ENCODE measurements at regions not wholly inside any gene's neighbourhood (a gene's known extent, or its start where the extent isn't known, plus 50 kb on each side); places are given as distances from the start of the nearest gene placed in this dataset.

DNA sequence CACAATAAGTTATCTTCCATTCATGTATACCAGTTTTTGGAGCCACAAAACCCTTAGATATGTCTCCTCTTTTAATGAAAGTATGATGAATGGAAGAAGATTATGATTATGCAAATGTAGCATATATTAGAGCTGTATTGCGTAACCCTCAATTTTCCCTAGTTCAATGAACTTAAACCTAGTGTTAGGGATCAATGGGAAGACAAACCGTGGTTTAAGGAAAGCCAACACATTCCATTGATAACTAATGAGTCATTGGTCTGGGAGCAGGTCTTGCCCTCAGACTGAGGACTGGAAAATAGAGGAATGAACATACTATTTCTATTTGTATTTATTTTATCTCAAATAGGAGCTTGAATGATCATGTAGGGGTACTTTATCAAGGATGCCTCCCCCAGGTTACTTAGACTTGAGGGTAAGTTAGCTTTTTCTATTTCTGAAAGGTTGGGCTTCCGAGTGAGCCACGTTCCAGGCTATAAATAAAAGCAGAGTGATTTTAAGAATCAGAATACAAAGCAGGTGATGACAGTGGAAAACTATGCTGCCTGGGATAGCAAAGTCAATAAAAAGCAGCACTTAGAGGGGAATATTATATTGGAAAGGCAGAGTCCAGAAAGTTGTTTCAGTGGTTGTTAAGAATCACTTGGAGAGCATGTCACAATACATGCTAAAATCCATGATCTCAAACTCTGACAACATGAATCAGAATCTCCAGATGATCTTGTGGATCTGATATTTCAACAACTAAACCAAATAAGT, 356.0 kb downstream of the ADAM29 start:
- TF ChIP-seq, protein P1, sequence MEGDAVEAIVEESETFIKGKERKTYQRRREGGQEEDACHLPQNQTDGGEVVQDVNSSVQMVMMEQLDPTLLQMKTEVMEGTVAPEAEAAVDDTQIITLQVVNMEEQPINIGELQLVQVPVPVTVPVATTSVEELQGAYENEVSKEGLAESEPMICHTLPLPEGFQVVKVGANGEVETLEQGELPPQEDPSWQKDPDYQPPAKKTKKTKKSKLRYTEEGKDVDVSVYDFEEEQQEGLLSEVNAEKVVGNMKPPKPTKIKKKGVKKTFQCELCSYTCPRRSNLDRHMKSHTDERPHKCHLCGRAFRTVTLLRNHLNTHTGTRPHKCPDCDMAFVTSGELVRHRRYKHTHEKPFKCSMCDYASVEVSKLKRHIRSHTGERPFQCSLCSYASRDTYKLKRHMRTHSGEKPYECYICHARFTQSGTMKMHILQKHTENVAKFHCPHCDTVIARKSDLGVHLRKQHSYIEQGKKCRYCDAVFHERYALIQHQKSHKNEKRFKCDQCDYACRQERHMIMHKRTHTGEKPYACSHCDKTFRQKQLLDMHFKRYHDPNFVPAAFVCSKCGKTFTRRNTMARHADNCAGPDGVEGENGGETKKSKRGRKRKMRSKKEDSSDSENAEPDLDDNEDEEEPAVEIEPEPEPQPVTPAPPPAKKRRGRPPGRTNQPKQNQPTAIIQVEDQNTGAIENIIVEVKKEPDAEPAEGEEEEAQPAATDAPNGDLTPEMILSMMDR (conservative IDR thresholded peaks at IDR 0.05; ENCODE audit: low read depth, low read length), result no peak
- Histone ChIP-seq H3K4me2 (no peak overlapping the region), H3K9ac (no peak overlapping the region), H4K20me1 (ENCODE audit: insufficient read depth) (no peaks in the 10 kb centered on the region), H2AFZ (ENCODE audit: low read depth) (no peak overlapping the region), H3K27ac (no peak overlapping the region), H3K4me3 (IDR thresholded peaks at IDR 0.05; ENCODE audit: insufficient read depth, low read depth, low read length) (no peak overlapping the region), H3K36me3 (ENCODE audit: insufficient read depth) (no peaks in the 10 kb centered on the region), H3K4me1 (ENCODE audit: low read depth, poor library complexity, severe bottlenecking) (peaks cover 10% of the 10 kb centered on the region), H3K79me2 (ENCODE audit: insufficient read depth, low read depth) (no peaks in the 10 kb centered on the region), H3K27me3 (ENCODE audit: insufficient read depth, low read depth) (no peaks in the 10 kb centered on the region)

DNA sequence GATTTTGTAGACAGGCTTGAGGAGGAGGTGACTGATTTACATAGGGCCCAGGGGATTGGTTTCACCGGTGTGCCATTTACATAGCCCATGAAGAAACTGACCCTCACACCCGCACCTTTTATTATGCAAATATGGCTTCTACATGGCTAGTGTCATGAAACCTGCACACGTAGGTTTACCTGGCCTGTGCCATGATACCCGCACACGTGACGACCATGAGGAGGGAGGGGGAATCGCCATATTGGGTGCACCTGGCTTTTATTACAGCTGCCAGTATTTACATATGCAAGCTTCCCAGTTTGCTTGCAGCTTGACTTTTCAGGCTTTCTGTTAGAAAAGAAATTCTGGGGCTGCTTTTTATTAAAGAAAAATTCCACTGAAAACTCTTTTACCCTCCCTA, 359.7 kb downstream of the ADAM29 start:
- Histone ChIP-seq H2AFZ (ENCODE audit: low read depth) (no peak overlapping the region), H3K4me1 (ENCODE audit: low read depth, poor library complexity, severe bottlenecking) (no peaks in the 10 kb centered on the region)
- TF ChIP-seq, protein P1 (conservative IDR thresholded peaks at IDR 0.05; ENCODE audit: low read depth, low read length), result no peak

DNA sequence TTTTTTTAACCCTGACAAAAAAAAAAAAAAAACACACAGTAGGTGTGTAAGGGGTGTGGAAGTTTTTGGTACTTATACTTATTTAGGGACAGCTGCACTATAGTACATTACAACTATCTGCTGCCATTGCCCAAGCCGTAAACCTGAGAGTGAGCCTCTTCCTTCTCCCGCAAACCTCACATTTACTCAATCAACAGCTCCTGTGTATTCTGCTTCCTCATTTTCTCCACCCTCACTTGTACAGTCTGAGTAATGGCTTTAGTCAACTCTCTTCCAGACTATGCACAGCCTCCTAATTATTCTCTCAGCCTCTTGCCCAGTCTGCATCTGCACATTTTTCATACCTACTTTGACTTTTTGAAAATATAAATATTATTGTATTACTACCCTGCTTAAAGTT, 362.0 kb downstream of the ADAM29 start:
- no peak overlapping the region for H3K4me2 ChIP-seq
- H3K4me3 ChIP-seq (IDR thresholded peaks at IDR 0.05; ENCODE audit: insufficient read depth, low read depth, low read length), result no peak overlapping the region
- no peaks in the 10 kb centered on the region for H3K27me3 ChIP-seq (ENCODE audit: insufficient read depth, low read depth)
- no peak overlapping the region for H3K9ac ChIP-seq
- H2AFZ ChIP-seq (ENCODE audit: low read depth), result no peak overlapping the region
- TF ChIP-seq, protein P1 (conservative IDR thresholded peaks at IDR 0.05; ENCODE audit: low read depth, low read length), result no peak
- no peaks in the 10 kb centered on the region for H3K79me2 ChIP-seq (ENCODE audit: insufficient read depth, low read depth)
- H3K4me1 ChIP-seq (ENCODE audit: low read depth, poor library complexity, severe bottlenecking), result no peaks in the 10 kb centered on the region
- no peaks in the 10 kb centered on the region for H4K20me1 ChIP-seq (ENCODE audit: insufficient read depth)
- no peaks in the 10 kb centered on the region for H3K36me3 ChIP-seq (ENCODE audit: insufficient read depth)
- H3K27ac ChIP-seq, result no peak overlapping the region

More for the DNA sequence above, 359.7 kb downstream of the ADAM29 start:
- Histone ChIP-seq H4K20me1 (ENCODE audit: insufficient read depth) (no peaks in the 10 kb centered on the region), H3K9ac (no peak overlapping the region), H3K27me3 (ENCODE audit: insufficient read depth, low read depth) (no peaks in the 10 kb centered on the region), H3K27ac (no peak overlapping the region), H3K79me2 (ENCODE audit: insufficient read depth, low read depth) (no peaks in the 10 kb centered on the region), H3K36me3 (ENCODE audit: insufficient read depth) (no peaks in the 10 kb centered on the region), H3K4me3 (IDR thresholded peaks at IDR 0.05; ENCODE audit: insufficient read depth, low read depth, low read length) (no peak overlapping the region), H3K4me2 (no peak overlapping the region)

DNA sequence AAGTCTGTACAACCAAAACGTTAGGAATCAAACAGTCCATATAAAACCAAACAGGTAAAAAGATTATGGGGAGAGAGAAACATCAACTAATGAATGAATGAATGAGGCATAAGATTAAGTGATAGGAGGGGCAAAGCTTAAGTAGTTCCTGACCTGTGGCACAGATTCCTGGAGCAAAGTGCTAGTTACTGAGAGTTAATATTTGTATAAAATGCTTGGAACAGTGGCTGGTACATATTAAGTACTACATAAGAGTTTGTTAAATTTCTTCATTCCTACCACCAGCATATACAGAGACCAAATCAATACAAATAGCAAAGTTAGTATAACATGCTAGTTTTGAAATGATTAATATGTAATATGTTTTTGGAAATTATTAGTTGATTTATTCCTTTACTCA, 363.7 kb downstream of the ADAM29 start:
- TF ChIP-seq, protein P1 (conservative IDR thresholded peaks at IDR 0.05; ENCODE audit: low read depth, low read length), result no peak
- Histone ChIP-seq H2AFZ (ENCODE audit: low read depth) (no peak overlapping the region), H3K4me2 (no peak overlapping the region), H3K36me3 (ENCODE audit: insufficient read depth) (no peaks in the 10 kb centered on the region), H3K9ac (no peak overlapping the region), H3K27me3 (ENCODE audit: insufficient read depth, low read depth) (no peaks in the 10 kb centered on the region), H3K4me1 (ENCODE audit: low read depth, poor library complexity, severe bottlenecking) (no peaks in the 10 kb centered on the region), H3K79me2 (ENCODE audit: insufficient read depth, low read depth) (no peaks in the 10 kb centered on the region), H3K27ac (no peak overlapping the region), H4K20me1 (ENCODE audit: insufficient read depth) (no peaks in the 10 kb centered on the region), H3K4me3 (IDR thresholded peaks at IDR 0.05; ENCODE audit: insufficient read depth, low read depth, low read length) (no peak overlapping the region)

Measured in KMS-11 (cell line).